GM12891 (cell line): ENCODE measurements at regions not wholly inside any gene's neighbourhood (a gene's known extent, or its start where the extent isn't known, plus 50 kb on each side); places are given as distances from the start of the nearest gene placed in this dataset.
A peak's percentile ranks its signal among the peaks of the same experiment; 100 is the strongest.

Experiments
- DNase-seq: peaks from one replicate; pipeline ENCODE4 v3.0.0; 2011; ENCODE audit warnings: low spot score; ENCODE audit not compliant: insufficient read length
- FAIRE-seq: peaks from 2 replicates; lab custom pipeline; 2011; peaks lifted over from hg19 to GRCh38; lab: Jason Lieb, UNC
- PAX5 ChIP-seq: IDR thresholded peaks from 2 replicates; pipeline ENCODE4 v1.6.1; 2011; ENCODE audit warnings: low read length, moderate library complexity, mild to moderate bottlenecking; ENCODE audit not compliant: insufficient read depth, severe bottlenecking
- POLR2A ChIP-seq: IDR thresholded peaks from 2 replicates; pipeline ENCODE4 v1.6.1; 2011; ENCODE audit warnings: low read depth, low read length, control low read depth
- POLR2AphosphoS5 ChIP-seq: IDR thresholded peaks from 2 replicates; pipeline ENCODE4 v1.6.1; 2011; ENCODE audit warnings: low read depth, low read length, control low read depth
- POU2F2 ChIP-seq: IDR thresholded peaks from 2 replicates; pipeline ENCODE4 v1.6.1; 2011; ENCODE audit warnings: low read depth, mild to moderate bottlenecking, control low read depth, low read length, moderate library complexity
- SPI1 ChIP-seq: IDR thresholded peaks from 2 replicates; pipeline ENCODE4 v1.6.1; 2011; ENCODE audit warnings: low read depth, low read length, control low read depth
- TAF1 ChIP-seq: IDR thresholded peaks from 2 replicates; pipeline ENCODE4 v1.6.1; 2011; ENCODE audit warnings: low read depth, low read length, control low read depth

DNA sequence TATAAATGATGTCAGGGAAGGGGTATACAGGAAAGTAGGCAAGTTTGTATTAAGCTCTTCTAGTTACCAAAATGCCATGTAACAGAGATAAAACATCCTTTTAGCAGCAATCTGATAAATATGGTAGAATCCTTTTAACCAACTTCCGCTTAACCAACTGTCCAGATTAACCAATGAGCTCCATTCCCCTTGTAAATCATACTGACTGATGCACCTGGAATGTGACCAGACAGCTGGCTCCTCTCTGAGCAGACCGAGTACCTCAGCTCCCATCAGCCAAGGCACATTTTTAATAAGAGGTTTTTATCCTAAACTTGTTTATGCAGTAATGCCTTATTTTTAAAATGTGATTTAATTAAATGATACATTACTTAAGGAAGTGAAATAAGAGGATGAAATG is 66.4 kb downstream of the KLF12 start:
- no peak for FAIRE-seq
- no peak for DNase-seq
- TF ChIP-seq POLR2A (no peak), POLR2AphosphoS5 (no peak), SPI1 (no peak), POU2F2 (no peak), PAX5 (no peak), TAF1 (no peak)

DNA sequence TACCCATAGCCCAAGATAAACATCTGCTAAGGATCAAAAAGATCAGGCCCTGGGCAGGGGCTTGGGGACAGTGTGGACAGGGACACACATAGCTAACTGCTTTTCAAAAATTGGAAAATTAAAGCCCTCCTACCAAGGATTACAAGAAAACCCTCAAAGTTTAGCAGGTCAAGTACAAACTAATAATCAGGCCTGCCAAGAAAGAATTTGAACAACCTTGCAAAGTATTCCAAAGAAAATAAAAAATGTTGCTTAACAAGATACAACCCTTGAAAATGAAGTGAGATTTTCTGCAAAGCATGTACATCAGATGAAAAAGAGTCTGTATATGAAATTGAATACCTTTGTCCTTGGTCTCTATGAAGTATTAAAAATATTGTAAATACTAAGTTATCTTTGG is 67.3 kb downstream of the KLF12 start:
- FAIRE-seq (no peak), DNase-seq (no peak)
- no peak for TF ChIP-seq POLR2AphosphoS5
- TF ChIP-seq POLR2A = no peak
- TF ChIP-seq TAF1 = no peak
- no peak for TF ChIP-seq PAX5
- no peak for TF ChIP-seq SPI1
- TF ChIP-seq POU2F2 = no peak

GRCh38 chr13:74064805-74065312 is 69.3 kb downstream of the KLF12 start:
- TF ChIP-seq PAX5 = no peak
- no peak for TF ChIP-seq TAF1
- no peak for TF ChIP-seq POLR2A
- no peak for TF ChIP-seq POLR2AphosphoS5
- TF ChIP-seq POU2F2 = no peak
- TF ChIP-seq SPI1 = no peak
- peak; percentile 47 for FAIRE-seq
- no peak for DNase-seq

DNA sequence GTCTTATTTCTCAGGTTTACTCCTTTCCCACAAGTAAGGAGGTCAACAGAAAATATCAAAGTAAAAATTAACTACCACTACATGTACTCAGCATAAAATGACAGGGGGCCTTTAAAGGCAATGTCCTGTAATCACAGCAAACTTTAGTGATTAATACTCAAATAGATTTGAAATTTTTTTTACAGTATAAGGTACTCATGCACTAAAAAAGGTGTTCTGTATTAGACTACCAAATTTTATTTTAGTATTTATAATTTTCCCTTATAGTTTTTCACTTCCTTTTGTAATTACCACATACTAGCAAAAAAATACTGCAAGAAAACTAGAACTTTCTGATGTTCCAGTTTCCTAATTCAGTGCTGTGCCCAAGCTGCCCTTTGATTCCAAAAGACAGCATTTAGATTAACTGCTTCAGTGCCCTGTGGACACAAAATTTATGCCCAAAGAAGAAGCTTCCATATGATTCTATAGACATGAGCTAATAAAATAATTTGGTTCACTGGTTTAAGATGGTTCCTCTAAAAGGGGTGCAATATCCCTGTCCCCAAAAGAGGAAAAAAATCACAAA is 70.6 kb downstream of the KLF12 start:
- TF ChIP-seq POLR2AphosphoS5 (no peak), SPI1 (no peak), POLR2A (no peak), TAF1 (no peak), PAX5 (no peak), POU2F2 (no peak)
- no peak for FAIRE-seq
- DNase-seq = no peak

- DNase-seq = peak; percentile 8
- peak; percentile 94 for FAIRE-seq
- TF ChIP-seq TAF1 (no peak), POLR2A (no peak), POU2F2 (no peak), PAX5 (no peak), SPI1 (no peak), POLR2AphosphoS5 (no peak)
Observed at GRCh38 chr13:74062933-74063332, 71.3 kb downstream of the KLF12 start.

DNA sequence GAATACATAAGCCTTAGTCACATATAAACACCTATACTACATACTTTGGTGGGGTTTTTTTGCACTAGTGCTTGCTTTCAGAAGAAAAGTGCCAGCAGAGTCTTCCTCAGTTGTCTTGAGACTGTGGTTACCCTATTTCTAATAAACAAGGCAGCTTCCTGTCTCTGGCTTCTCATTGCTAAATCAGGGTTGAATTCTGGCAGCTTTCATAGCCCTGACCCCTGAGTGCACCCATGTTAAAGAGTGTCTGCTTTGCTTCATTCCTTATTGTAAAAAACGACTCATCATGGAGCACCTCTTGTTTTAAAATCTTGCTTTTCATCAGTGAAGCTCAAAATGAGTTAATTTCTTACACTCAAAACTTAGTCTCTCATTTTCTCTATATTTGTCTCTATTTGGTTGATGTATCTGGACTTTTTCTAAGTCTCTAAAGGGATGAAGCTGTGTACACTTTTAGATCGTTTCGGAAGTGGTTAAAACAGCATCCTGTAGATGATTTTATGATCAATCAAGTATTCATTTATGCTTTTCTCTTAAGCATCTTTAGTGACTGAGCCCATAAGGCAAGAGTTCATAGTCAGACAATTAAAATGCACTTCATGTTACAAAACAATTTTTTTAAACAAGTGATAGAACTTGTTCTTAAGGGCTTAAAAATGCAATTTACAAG is 72.1 kb downstream of the KLF12 start:
- no peak for TF ChIP-seq POU2F2
- TF ChIP-seq SPI1 = no peak
- no peak for TF ChIP-seq TAF1
- no peak for TF ChIP-seq POLR2AphosphoS5
- no peak for TF ChIP-seq PAX5
- no peak for TF ChIP-seq POLR2A
- FAIRE-seq (peak; percentile 67), DNase-seq (peak; percentile 2)

DNA sequence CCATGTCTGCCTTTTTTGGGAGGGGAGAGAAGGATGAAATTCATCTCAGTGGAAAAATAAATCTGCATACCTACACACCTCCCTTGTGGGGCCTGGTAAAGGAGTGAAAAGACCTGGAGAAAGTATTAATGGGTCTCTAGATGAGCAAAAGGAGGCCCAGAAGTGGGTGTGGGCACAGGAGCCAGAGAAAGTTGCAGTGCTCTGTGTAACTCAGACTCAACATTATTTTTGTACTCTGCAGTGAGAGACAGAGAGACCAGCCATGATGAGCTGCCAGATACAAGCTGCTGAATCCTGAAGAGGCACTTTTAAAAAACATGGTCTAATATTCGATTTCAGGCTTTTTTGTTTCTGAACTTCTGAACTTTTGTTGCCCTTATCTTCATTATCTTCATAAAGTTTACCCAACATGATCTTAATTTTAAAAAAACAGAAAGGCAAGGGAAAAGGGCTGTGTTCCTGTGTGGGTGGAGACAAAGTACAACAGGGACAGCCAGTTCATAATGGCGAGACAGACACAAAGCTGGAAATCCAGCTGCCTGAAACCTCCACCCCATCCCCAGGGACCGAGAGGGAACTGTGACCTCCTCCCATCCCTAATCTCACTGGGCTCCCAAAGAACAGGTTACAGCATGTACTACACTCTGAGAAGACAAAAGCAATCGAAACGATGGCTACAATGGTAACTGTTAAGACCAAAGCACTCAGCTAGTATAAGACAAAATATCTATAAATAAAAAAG is 77.2 kb downstream of the KLF12 start:
- no peak for TF ChIP-seq POLR2AphosphoS5
- TF ChIP-seq SPI1 = no peak
- no peak for TF ChIP-seq PAX5
- no peak for TF ChIP-seq POLR2A
- TF ChIP-seq TAF1 = no peak
- TF ChIP-seq POU2F2 = no peak
- no peak for FAIRE-seq

DNA sequence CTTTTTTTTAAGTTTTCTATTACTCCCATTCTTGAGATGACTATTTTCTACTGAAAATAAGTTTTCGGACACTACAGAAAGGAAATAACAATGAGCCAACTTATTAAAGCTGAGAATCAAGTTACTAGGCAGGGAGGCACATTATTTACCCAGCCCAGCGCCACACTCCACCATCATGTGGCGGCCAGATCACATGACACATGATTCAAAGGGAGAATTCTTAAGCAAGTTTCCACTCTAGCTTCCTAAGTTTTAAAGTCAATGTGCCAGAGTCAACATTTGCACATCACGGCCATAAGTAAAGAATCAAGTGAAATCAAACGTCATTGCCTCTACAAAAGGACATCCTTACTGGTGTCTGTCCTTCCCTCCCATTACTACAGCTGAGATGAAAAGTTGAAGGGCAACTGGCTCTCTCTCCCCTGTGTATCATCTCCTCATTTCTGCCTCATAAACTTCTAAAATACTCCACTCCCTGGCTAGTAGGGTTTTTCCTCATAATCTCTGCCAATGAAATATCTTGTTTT is 81.7 kb downstream of the KLF12 start:
- FAIRE-seq = no peak
- TF ChIP-seq TAF1 (no peak), POLR2A (no peak), PAX5 (no peak), SPI1 (no peak), POLR2AphosphoS5 (no peak), POU2F2 (no peak)
- DNase-seq = no peak

More for the DNA sequence above, 77.2 kb downstream of the KLF12 start:
- no peak for DNase-seq

DNA sequence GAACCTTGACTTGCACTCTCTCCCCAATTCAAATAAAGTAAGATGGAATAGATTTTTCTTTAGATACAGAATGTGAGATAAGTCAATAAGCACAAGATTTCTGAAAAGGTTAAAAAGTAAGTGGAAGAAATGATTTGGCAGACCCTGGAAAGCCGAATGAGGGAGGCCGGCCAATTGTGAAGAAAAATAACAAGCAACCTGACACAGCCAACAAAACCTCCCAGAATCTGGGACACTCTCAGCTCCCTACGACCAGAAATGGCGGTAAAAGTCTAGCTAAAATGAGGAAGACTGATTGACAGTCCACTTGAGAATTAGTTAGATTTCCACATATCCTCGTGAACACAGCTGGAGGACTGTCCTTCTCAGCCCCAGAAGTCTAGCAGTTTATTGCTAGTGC is 85.4 kb downstream of the KLF12 start:
- no peak for FAIRE-seq
- TF ChIP-seq SPI1 = no peak
- no peak for TF ChIP-seq PAX5
- no peak for TF ChIP-seq POLR2AphosphoS5
- TF ChIP-seq POLR2A = no peak
- TF ChIP-seq TAF1 = no peak
- no peak for TF ChIP-seq POU2F2
- no peak for DNase-seq
